ENCODE measurements at regions not wholly inside any gene's neighbourhood (a gene's known extent, or its start where the extent isn't known, plus 50 kb on each side); places are given as distances from the start of the nearest gene placed in this dataset.

DNA sequence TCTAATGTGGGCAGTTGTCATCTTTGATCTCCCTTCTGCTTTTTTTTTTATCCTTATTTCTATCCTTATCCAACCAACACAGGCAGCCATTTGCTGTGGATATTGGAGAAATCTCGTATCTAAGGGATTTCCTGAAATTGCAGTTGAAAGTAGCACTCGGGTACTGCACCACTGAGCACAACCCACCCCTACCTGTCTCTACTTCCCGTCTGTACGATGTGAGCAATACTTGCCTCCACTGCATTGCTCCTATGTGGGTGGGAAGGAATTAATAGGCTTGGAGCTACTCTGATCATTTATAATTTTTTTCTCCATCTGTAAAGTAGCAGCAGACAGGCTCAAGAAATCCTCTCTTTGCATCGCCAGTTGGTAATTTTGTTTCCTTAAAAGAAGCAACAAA, 300.4 kb downstream of the SNAPC1 start (continued):
- TF ChIP-seq ZNF318 (IDR thresholded peaks at IDR 0.05; ENCODE audit: borderline replicate concordance in 1 of 2, low read depth in 1 of 2) (no peak), CC2D1A (IDR thresholded peaks at IDR 0.05) (no peak), POLR2B (IDR thresholded peaks at IDR 0.05; ENCODE audit: low read depth, partially characterized antibody) (no peak), TEAD1 (CRISPR knock-in tag; IDR thresholded peaks at IDR 0.05) (no peak), ELF2 (CRISPR knock-in tag; IDR thresholded peaks at IDR 0.05) (no peak), CHD2 (IDR thresholded peaks at IDR 0.05; ENCODE audit: low read depth, low read length) (no peak), FUS (optimal IDR thresholded peaks at IDR 0.05; ENCODE audit: low read depth, low read length) (no peak), BMI1 (IDR thresholded peaks at IDR 0.05; ENCODE audit: low read length) (no peak), FOXM1 (IDR thresholded peaks at IDR 0.05; ENCODE audit: low read depth) (no peak), FOXM1 (CRISPR knock-in tag; IDR thresholded peaks at IDR 0.05; ENCODE audit: low read depth) (no peak), CEBPZ (IDR thresholded peaks at IDR 0.05; ENCODE audit: borderline replicate concordance, low read depth, low read length) (no peak), E2F1 (CRISPR knock-in tag; IDR thresholded peaks at IDR 0.05) (no peak)
- TF ChIP-seq, protein P1, sequence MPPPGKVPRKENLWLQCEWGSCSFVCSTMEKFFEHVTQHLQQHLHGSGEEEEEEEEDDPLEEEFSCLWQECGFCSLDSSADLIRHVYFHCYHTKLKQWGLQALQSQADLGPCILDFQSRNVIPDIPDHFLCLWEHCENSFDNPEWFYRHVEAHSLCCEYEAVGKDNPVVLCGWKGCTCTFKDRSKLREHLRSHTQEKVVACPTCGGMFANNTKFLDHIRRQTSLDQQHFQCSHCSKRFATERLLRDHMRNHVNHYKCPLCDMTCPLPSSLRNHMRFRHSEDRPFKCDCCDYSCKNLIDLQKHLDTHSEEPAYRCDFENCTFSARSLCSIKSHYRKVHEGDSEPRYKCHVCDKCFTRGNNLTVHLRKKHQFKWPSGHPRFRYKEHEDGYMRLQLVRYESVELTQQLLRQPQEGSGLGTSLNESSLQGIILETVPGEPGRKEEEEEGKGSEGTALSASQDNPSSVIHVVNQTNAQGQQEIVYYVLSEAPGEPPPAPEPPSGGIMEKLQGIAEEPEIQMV (tag; conservative IDR thresholded peaks at IDR 0.05; ENCODE audit: low read depth), result no peak
